ENCODE measurements at regions not wholly inside any gene's neighbourhood (a gene's known extent, or its start where the extent isn't known, plus 50 kb on each side); places are given as distances from the start of the nearest gene placed in this dataset.

GRCh38 chr16:59088431-59088830, 354.3 kb upstream of the GOT2 start:
- in situ Hi-C loops (cut with HindIII; ENCODE audit: extremely low pct_ligation_motif_present, low pct_unique_long_range_greater_than_20kb): no loop called here
- H3K4me2 ChIP-seq (ENCODE audit: low read depth, low read length): no peak overlapping the region
- DNase-seq (ENCODE audit: low spot score) (no peak), ATAC-seq (no peak), FAIRE-seq (no peak)
- H3K4me1 ChIP-seq (ENCODE audit: insufficient read depth, low read length): no peaks in the 10 kb centered on the region
- no peak overlapping the region for H2AFZ ChIP-seq (ENCODE audit: low read length)
- no peak overlapping the region for H3K4me3 ChIP-seq (replicated peaks in 1 of 3; ENCODE audit: insufficient read depth in 1 of 3, low read depth in 2 of 3, low read length in 3 of 3)
- CTCF ChIA-PET (ENCODE audit: low intra/inter-chr PET ratio, low total read pairs): no interaction called here
- no peaks in the 10 kb centered on the region for H3K79me2 ChIP-seq (ENCODE audit: insufficient read depth, low read length)
- H3K9me3 ChIP-seq (ENCODE audit: low read length): no peaks in the 10 kb centered on the region
- H3K9ac ChIP-seq (ENCODE audit: insufficient read depth, low read depth, low read length): no peak overlapping the region
- no peaks in the 10 kb centered on the region for H4K20me1 ChIP-seq (ENCODE audit: insufficient read depth, low read length)
- intact Hi-C loops (cut with micrococcal nuclease; ENCODE audit: unreplicated experiment): no loop called here
- no peak overlapping the region for H3K27ac ChIP-seq (ENCODE audit: extremely low read length, insufficient read depth, low read length)
- TF ChIP-seq ZNF414 (CRISPR knock-in tag; IDR thresholded peaks at IDR 0.05) (no peak), NR2F1 (CRISPR knock-in tag; IDR thresholded peaks at IDR 0.05) (no peak), ZNF326 (CRISPR knock-in tag; IDR thresholded peaks at IDR 0.05; ENCODE audit: borderline replicate concordance) (no peak), KLF12 (CRISPR knock-in tag; IDR thresholded peaks at IDR 0.05; ENCODE audit: borderline replicate concordance) (no peak), ZNF570 (CRISPR knock-in tag; IDR thresholded peaks at IDR 0.05; ENCODE audit: borderline replicate concordance) (no peak), SP2 (CRISPR knock-in tag; IDR thresholded peaks at IDR 0.05) (no peak)
- BruUV-seq (replicated peaks): no TSS peak
- POLR2A ChIA-PET: no interaction called here
- peaks cover 0 to 1% of the 10 kb centered on the region in 2 experiments; a peak in 1 of 5 replicates for H3K27me3 ChIP-seq (ENCODE audit: control insufficient read depth in 1 of 2, insufficient read depth in 2 of 2, low read length in 2 of 2)
- 84% methylated on average over 8 of the region's 8 CpGs for WGBS (ENCODE audit: low lambda C conversion rate)
- H3K36me3 ChIP-seq (replicated peaks in 1 of 2; ENCODE audit: control insufficient read depth in 1 of 2, insufficient read depth in 2 of 2, low read length in 2 of 2): no peaks in the 10 kb centered on the region

GRCh38 chr16:59087641-59088040, 353.5 kb upstream of the GOT2 start:
- H3K36me3 ChIP-seq (replicated peaks in 1 of 2; ENCODE audit: control insufficient read depth in 1 of 2, insufficient read depth in 2 of 2, low read length in 2 of 2): no peaks in the 10 kb centered on the region
- no peak overlapping the region for H3K27ac ChIP-seq (ENCODE audit: extremely low read length, insufficient read depth, low read length)
- no TSS peak for BruUV-seq (replicated peaks)
- H3K4me1 ChIP-seq (ENCODE audit: insufficient read depth, low read length): no peaks in the 10 kb centered on the region
- no peak overlapping the region for H3K4me3 ChIP-seq (replicated peaks in 1 of 3; ENCODE audit: insufficient read depth in 1 of 3, low read depth in 2 of 3, low read length in 3 of 3)
- in situ Hi-C loops (cut with HindIII; ENCODE audit: extremely low pct_ligation_motif_present, low pct_unique_long_range_greater_than_20kb): no loop called here
- H3K9me3 ChIP-seq (ENCODE audit: low read length): no peaks in the 10 kb centered on the region
- H3K79me2 ChIP-seq (ENCODE audit: insufficient read depth, low read length): no peaks in the 10 kb centered on the region
- H4K20me1 ChIP-seq (ENCODE audit: insufficient read depth, low read length): no peaks in the 10 kb centered on the region
- no peak for FAIRE-seq
- H3K4me2 ChIP-seq (ENCODE audit: low read depth, low read length): no peak overlapping the region
- H2AFZ ChIP-seq (ENCODE audit: low read length): no peak overlapping the region
- 1% methylated on average over 3 of the region's 3 CpGs for WGBS (ENCODE audit: low lambda C conversion rate)
- ChIA-PET POLR2A (no interaction called here), CTCF (ENCODE audit: low intra/inter-chr PET ratio, low total read pairs) (no interaction called here)
- H3K9ac ChIP-seq (ENCODE audit: insufficient read depth, low read depth, low read length): no peak overlapping the region
- no peak for ATAC-seq
- no peak for DNase-seq (ENCODE audit: low spot score)
- intact Hi-C loops (cut with micrococcal nuclease; ENCODE audit: unreplicated experiment): no loop called here
- peaks cover 0 to 1% of the 10 kb centered on the region in 2 experiments; a peak in 1 of 5 replicates for H3K27me3 ChIP-seq (ENCODE audit: control insufficient read depth in 1 of 2, insufficient read depth in 2 of 2, low read length in 2 of 2)
- TF ChIP-seq ZFP91 (CRISPR knock-in tag; IDR thresholded peaks at IDR 0.05; ENCODE audit: borderline replicate concordance) (no peak), MTF2 (CRISPR knock-in tag; IDR thresholded peaks at IDR 0.05; ENCODE audit: borderline replicate concordance) (no peak), NFKBIZ (CRISPR knock-in tag; IDR thresholded peaks at IDR 0.05) (no peak), ZNF891 (CRISPR knock-in tag; IDR thresholded peaks at IDR 0.05) (no peak), ZFP36 (IDR thresholded peaks at IDR 0.05; ENCODE audit: borderline replicate concordance, low read depth, low read length, partially characterized antibody) (no peak), MAX (IDR thresholded peaks at IDR 0.05) (no peak), ZNF256 (CRISPR knock-in tag; conservative IDR thresholded peaks at IDR 0.05) (no peak), E2F5 (CRISPR knock-in tag; conservative IDR thresholded peaks at IDR 0.05) (no peak), DBP (CRISPR knock-in tag; IDR thresholded peaks at IDR 0.05; ENCODE audit: not compliant biosample characterization) (no peak), ARNT (IDR thresholded peaks at IDR 0.05) (no peak), RELA (CRISPR knock-in tag; IDR thresholded peaks at IDR 0.05) (no peak)

Data from HepG2 (cell line).